ENCODE measurements at regions not wholly inside any gene's neighbourhood (a gene's known extent, or its start where the extent isn't known, plus 50 kb on each side); places are given as distances from the start of the nearest gene placed in this dataset.
A peak's percentile ranks its signal among the peaks of the same experiment; 100 is the strongest.

- POLR2A ChIA-PET (ENCODE audit: low non-redundant PET), result no interaction called here
- CTCF ChIA-PET, result no interaction called here
- H3K27ac ChIP-seq, result no peak overlapping the region
- no peak for DNase-seq (ENCODE audit: low spot score)
- TF ChIP-seq, protein P1, sequence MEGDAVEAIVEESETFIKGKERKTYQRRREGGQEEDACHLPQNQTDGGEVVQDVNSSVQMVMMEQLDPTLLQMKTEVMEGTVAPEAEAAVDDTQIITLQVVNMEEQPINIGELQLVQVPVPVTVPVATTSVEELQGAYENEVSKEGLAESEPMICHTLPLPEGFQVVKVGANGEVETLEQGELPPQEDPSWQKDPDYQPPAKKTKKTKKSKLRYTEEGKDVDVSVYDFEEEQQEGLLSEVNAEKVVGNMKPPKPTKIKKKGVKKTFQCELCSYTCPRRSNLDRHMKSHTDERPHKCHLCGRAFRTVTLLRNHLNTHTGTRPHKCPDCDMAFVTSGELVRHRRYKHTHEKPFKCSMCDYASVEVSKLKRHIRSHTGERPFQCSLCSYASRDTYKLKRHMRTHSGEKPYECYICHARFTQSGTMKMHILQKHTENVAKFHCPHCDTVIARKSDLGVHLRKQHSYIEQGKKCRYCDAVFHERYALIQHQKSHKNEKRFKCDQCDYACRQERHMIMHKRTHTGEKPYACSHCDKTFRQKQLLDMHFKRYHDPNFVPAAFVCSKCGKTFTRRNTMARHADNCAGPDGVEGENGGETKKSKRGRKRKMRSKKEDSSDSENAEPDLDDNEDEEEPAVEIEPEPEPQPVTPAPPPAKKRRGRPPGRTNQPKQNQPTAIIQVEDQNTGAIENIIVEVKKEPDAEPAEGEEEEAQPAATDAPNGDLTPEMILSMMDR (conservative IDR thresholded peaks at IDR 0.05; ENCODE audit: low read depth), result no peak
Measured at GRCh38 chr6:21845439-21846140, 252.0 kb downstream of the SOX4 start.

GRCh38 chr6:21846541-21847451 is 253.2 kb downstream of the SOX4 start:
- POLR2A ChIA-PET (ENCODE audit: low non-redundant PET), result no interaction called here
- CTCF ChIA-PET, result interaction anchor here (0.7 kb wide), 1 partner anchor 141 kb away, joined by 4 read pairs; no protein-coding TSS in a partner anchor
- DNase-seq (ENCODE audit: low spot score), result no peak

GRCh38 chr6:21847711-21848480 is 254.3 kb downstream of the SOX4 start:
- ChIA-PET POLR2A (ENCODE audit: low non-redundant PET) (no interaction called here), CTCF (interaction anchor here (0.7 kb wide), 1 partner anchor 142 kb away, joined by 4 read pairs; no protein-coding TSS in a partner anchor)
- TF ChIP-seq, protein P1 (conservative IDR thresholded peaks at IDR 0.05; ENCODE audit: low read depth), result no peak
- no peak overlapping the region for H3K27ac ChIP-seq
- no peak for DNase-seq (ENCODE audit: low spot score)

More at GRCh38 chr6:21846541-21847451, 253.2 kb downstream of the SOX4 start:
- TF ChIP-seq, protein P1 (conservative IDR thresholded peaks at IDR 0.05; ENCODE audit: low read depth), result no peak
- no peak overlapping the region for H3K27ac ChIP-seq

DNA sequence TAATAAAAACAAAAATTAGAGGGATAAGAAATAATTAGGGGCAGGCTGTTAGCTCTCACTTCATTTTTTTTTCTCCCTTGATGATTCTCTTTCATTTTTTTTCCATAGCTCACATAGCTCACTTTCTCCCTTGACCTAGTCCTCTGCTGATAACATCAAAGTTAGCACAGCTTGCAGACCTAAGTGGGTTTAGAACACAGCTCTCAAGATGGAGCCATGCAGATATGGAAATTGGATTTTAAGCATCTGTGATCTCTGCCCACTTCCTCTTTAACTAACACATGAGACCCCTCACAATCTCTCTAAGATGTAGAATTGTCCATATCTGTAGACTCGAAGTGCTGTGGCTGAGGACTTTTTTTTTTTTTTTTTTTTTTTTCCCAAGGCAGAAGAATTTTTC is 257.1 kb downstream of the SOX4 start:
- TF ChIP-seq, protein P1 (conservative IDR thresholded peaks at IDR 0.05; ENCODE audit: low read depth), result no peak
- CTCF ChIA-PET, result no interaction called here
- no peak overlapping the region for H3K27ac ChIP-seq
- DNase-seq (ENCODE audit: low spot score), result no peak
- POLR2A ChIA-PET (ENCODE audit: low non-redundant PET), result no interaction called here

DNA sequence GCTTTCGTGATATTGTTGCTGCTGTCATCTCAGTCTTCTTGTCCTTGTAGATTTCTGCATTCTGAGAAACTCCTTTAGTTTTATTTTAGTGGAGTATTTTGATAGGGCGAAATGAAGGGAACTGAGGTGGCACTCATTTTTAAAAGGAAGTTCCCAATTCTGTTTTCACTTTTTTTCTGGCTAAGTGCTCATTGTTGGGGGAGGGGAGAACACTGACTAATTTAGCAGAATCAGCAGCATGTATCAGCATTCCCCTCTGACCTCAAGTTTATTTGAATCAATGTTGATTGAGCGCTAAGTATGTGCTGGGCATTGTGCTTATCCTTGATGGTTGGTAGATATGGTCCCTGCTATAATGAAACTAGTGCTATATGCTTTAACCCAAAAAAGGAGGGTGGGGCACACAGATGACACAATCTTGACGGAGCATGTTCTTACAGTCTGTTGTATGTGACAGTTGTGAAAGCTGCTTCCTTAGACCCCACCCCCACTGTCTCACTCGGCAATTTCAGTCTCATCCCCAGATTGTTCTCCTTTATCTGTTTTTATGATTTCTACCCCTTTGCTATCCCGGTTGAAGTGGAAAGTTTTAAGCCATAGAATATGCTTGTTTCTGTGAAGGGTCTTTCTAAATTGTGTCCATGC is 262.4 kb downstream of the SOX4 start:
- ChIA-PET CTCF (interaction anchor here (0.6 kb wide), 1 partner anchor 142 kb away, joined by 3 read pairs; no protein-coding TSS in a partner anchor), POLR2A (ENCODE audit: low non-redundant PET) (no interaction called here)
- DNase-seq (ENCODE audit: low spot score), result peak; percentile 24
- peak overlapping the region; percentile 64 for H3K27ac ChIP-seq
- TF ChIP-seq, protein P1 (conservative IDR thresholded peaks at IDR 0.05; ENCODE audit: low read depth), result no peak

All from RWPE1 (cell line).